KBM-7 (cell line): ENCODE measurements at regions not wholly inside any gene's neighbourhood (a gene's known extent, or its start where the extent isn't known, plus 50 kb on each side); places are given as distances from the start of the nearest gene placed in this dataset.

ENCODE experiments used
- DNase-seq: peaks from one replicate; pipeline ENCODE4 v3.0.0-alpha.2; 2015
- in situ Hi-C: fragments of 300-500 bp; cut with MboI; formaldehyde crosslinking; loops from 2 replicates; pipeline ENCODE4 v1.14.3; 2020; ENCODE audit warnings: low sequenced_read_pairs, low pct_unique_long_range_greater_than_20kb, mixed read lengths

GRCh38 chr7:22549667-22550513 is 49.9 kb upstream of the STEAP1B start:
- in situ Hi-C loops, result no loop called here
- DNase-seq, result peak; percentile 53
